K562 (cell line): ENCODE measurements at regions not wholly inside any gene's neighbourhood (a gene's known extent, or its start where the extent isn't known, plus 50 kb on each side); places are given as distances from the start of the nearest gene placed in this dataset.

Source experiments
- ATAC-seq: fragments of 200-7000 bp; cut with Tn5 transposase; 3 replicates; pipeline ENCODE4 v1.9.1; 2020; ENCODE audit warnings: moderate library complexity
- BruUV-seq: library from RNA; stranded (reverse); fragments of 400-500 nt; replicated peaks from 2 replicates; lab custom pipeline; 2021; lab: Mats Ljungman, UMichigan
- CTCF ChIA-PET: fragments of 300-600 bp; formaldehyde crosslinking; extraction: SDS; loops from one replicate; lab custom pipeline; 2021; ENCODE audit warnings: low intra/inter-chr PET ratio; lab: Yijun Ruan, JAX
- POLR2A ChIA-PET: fragments of 300-600, 350-650 bp; sonication (Branson Sonifier 250); formaldehyde crosslinking; extraction: SDS; loops from one replicate; lab custom pipeline; 2021; ENCODE audit warnings: antibody characterized with exemption, inconsistent platforms; lab: Yijun Ruan, JAX
- DNase-seq, 4 experiments: peaks; one replicate each; pipeline versions ENCODE4 v3.0.0 to v3.0.0-alpha.2; 2011 to 2018; ENCODE audit warnings: low spot score in 3 of 4, mixed read lengths in 3 of 4; ENCODE audit errors: extremely low read depth in 1 of 4
- FAIRE-seq: peaks from 2 replicates; lab custom pipeline; 2011; peaks lifted over from hg19 to GRCh38; lab: Jason Lieb, UNC
- H2AFZ ChIP-seq: 2 replicates; pipeline ENCODE4 v1.6.0; 2011; ENCODE audit warnings: low read depth, low read length, control low read depth, inconsistent platforms
- H3K27ac ChIP-seq: fragments of 200-600 bp; 3 replicates; pipeline ENCODE4 v1.8.0; 2011; ENCODE audit warnings: low read depth, mild to moderate bottlenecking, control low read depth, inconsistent platforms, low read length, moderate library complexity, mixed read lengths; ENCODE audit errors: extremely low read depth
- H3K27me3 ChIP-seq, 2 experiments: fragments of 300-600 bp in 1 of 2; 2 replicates in 1 of 2; 3 replicates in 1 of 2; pipeline versions ENCODE4 v1.6.0 to v1.8.0; 2011; ENCODE audit warnings: inconsistent platforms in 2 of 2, low read length in 2 of 2, mild to moderate bottlenecking in 1 of 2, mixed read lengths in 1 of 2, moderate library complexity in 1 of 2; ENCODE audit not compliant: control insufficient read depth in 2 of 2, insufficient read depth in 2 of 2
- H3K36me3 ChIP-seq: fragments of 300-600 bp; 3 replicates; pipeline ENCODE4 v1.8.0; 2011; ENCODE audit warnings: mild to moderate bottlenecking, low read length, inconsistent platforms; ENCODE audit not compliant: control insufficient read depth, insufficient read depth
- H3K4me1 ChIP-seq, 2 experiments: fragments of 200-600 bp in 1 of 2; replicated peaks in 1 of 2; 2 replicates in 1 of 2; 3 replicates in 1 of 2; pipeline versions ENCODE4 v1.5.1 to v1.8.0; 2011; ENCODE audit warnings: inconsistent platforms in 2 of 2, low read length in 2 of 2, mild to moderate bottlenecking in 1 of 2, mixed read lengths in 1 of 2, moderate library complexity in 1 of 2; ENCODE audit not compliant: control insufficient read depth in 2 of 2, insufficient read depth in 2 of 2
- H3K4me2 ChIP-seq: 2 replicates; pipeline ENCODE4 v1.6.1; 2011; ENCODE audit warnings: low read length, control low read depth, inconsistent platforms, mixed read lengths; ENCODE audit not compliant: insufficient read depth
- H3K4me3 ChIP-seq: fragments of 200-600 bp; sonication (generic), shearing (Covaris generic); 2 replicates; pipeline ENCODE4 v1.5.1; 2016; ENCODE audit warnings: control low read depth, inconsistent platforms
- H3K79me2 ChIP-seq: fragments of 200-600 bp; 3 replicates; pipeline ENCODE4 v1.8.0; 2011; ENCODE audit warnings: low read length, inconsistent platforms; ENCODE audit not compliant: control insufficient read depth, insufficient read depth
- H3K9ac ChIP-seq, 2 experiments: 2 replicates each; pipeline versions ENCODE4 v1.6.0 to v1.6.1; 2011; ENCODE audit warnings: low read depth in 2 of 2, low read length in 2 of 2, control low read depth in 1 of 2, inconsistent platforms in 1 of 2, mild to moderate bottlenecking in 1 of 2, mixed read lengths in 1 of 2; ENCODE audit not compliant: insufficient read depth in 1 of 2
- H3K9me1 ChIP-seq: one replicate; pipeline ENCODE4 v1.6.0; 2011; ENCODE audit warnings: inconsistent platforms, mild to moderate bottlenecking, low read length, moderate library complexity; ENCODE audit not compliant: control insufficient read depth, insufficient read depth
- H3K9me3 ChIP-seq: replicated peaks from 2 replicates; pipeline ENCODE4 v1.5.1; 2011; ENCODE audit warnings: low read depth, low read length, inconsistent platforms; ENCODE audit not compliant: control insufficient read depth, insufficient read depth
- H4K20me1 ChIP-seq: replicated peaks from 2 replicates; pipeline ENCODE4 v1.6.1; 2011; ENCODE audit warnings: low read length, inconsistent platforms, mixed read lengths; ENCODE audit not compliant: control insufficient read depth, insufficient read depth
- CCNT2 ChIP-seq: IDR thresholded peaks from 2 replicates; pipeline ENCODE4 v1.6.1; 2011; ENCODE audit warnings: borderline replicate concordance, low read depth, mild to moderate bottlenecking, moderate library complexity, mixed read lengths, low read length; ENCODE audit not compliant: insufficient read length; ENCODE audit errors: extremely low read depth
- CREB1 ChIP-seq, 2 experiments: sonication (generic) in 1 of 2; formaldehyde crosslinking in 1 of 2; IDR thresholded peaks; 2 replicates each; pipeline versions ENCODE4 v1.6.1 to v1.8.0; 2012 to 2022; ENCODE audit warnings: inconsistent platforms in 1 of 2, mild to moderate bottlenecking in 1 of 2, missing genetic modification reagents in 1 of 2, moderate library complexity in 1 of 2
- DMBX1 ChIP-seq: fragments of 250-450 bp; sonication (Bioruptor Pico); IDR thresholded peaks from 2 replicates; pipeline ENCODE4 v1.8.0; 2022; ENCODE audit warnings: inconsistent platforms, mild to moderate bottlenecking, moderate library complexity, borderline replicate concordance
- EGR1 ChIP-seq: fragments of 450-650 bp; conservative IDR thresholded peaks from 2 replicates; pipeline ENCODE4 v1.6.1; 2017; ENCODE audit warnings: mild to moderate bottlenecking
- FIP1L1 ChIP-seq: fragments of 200-400 bp; formaldehyde crosslinking; IDR thresholded peaks from 2 replicates; pipeline ENCODE4 v1.6.1; 2018; ENCODE audit warnings: mild to moderate bottlenecking, low read depth, low read length; ENCODE audit not compliant: poor library complexity, severe bottlenecking
- FOXK2 ChIP-seq, 2 experiments: fragments of 450-650 bp; IDR thresholded peaks in 1 of 2; conservative IDR thresholded peaks in 1 of 2; 2 replicates each; pipeline ENCODE4 v1.6.1; 2016; ENCODE audit warnings: low read depth in 2 of 2, mild to moderate bottlenecking in 1 of 2
- GTF2F1 ChIP-seq: IDR thresholded peaks from 2 replicates; pipeline ENCODE4 v1.6.1; 2011; ENCODE audit warnings: low read depth, low read length, improper control_type of control experiment
- KAT2B ChIP-seq: IDR thresholded peaks from one replicate; pipeline ENCODE4 v1.6.1; 2012; ENCODE audit warnings: low read depth, mild to moderate bottlenecking, control low read depth, inconsistent platforms, low read length, moderate library complexity
- LARP7 ChIP-seq: fragments of 450-650 bp; IDR thresholded peaks from 2 replicates; pipeline ENCODE4 v1.6.1; 2016
- PHF21A ChIP-seq: fragments of 450-650 bp; IDR thresholded peaks from 2 replicates; pipeline ENCODE4 v1.6.1; 2017; ENCODE audit warnings: low read depth, borderline replicate concordance
- PRPF4 ChIP-seq: fragments of 200-400 bp; formaldehyde crosslinking; IDR thresholded peaks from one replicate; pipeline ENCODE4 v1.6.1; 2017; ENCODE audit warnings: low read length, low read depth, mild to moderate bottlenecking; ENCODE audit not compliant: insufficient read depth, poor library complexity, severe bottlenecking
- SMARCB1 ChIP-seq: IDR thresholded peaks from 2 replicates; pipeline ENCODE4 v1.6.1; 2011; ENCODE audit warnings: improper control_type of control experiment, low read depth; ENCODE audit not compliant: insufficient read length
- STAT5B ChIP-seq: fragments of 250-450 bp; sonication (Bioruptor Pico); IDR thresholded peaks from 2 replicates; pipeline ENCODE4 v1.8.0; 2021; ENCODE audit warnings: mild to moderate bottlenecking, inconsistent platforms
- ZBTB8A ChIP-seq: fragments of 450-650 bp; IDR thresholded peaks from 2 replicates; pipeline ENCODE4 v1.6.1; 2018; ENCODE audit warnings: mild to moderate bottlenecking, moderate library complexity; ENCODE audit not compliant: partially characterized antibody
- ZC3H11A ChIP-seq: IDR thresholded peaks from 2 replicates; pipeline ENCODE4 v1.6.1; 2012; ENCODE audit warnings: low read depth, low read length, improper control_type of control experiment
- ZNF57 ChIP-seq: fragments of 450-650 bp; formaldehyde crosslinking; IDR thresholded peaks from 2 replicates; pipeline ENCODE4 v1.4.0; 2020; ENCODE audit warnings: mild to moderate bottlenecking, moderate library complexity
- ZNF592 ChIP-seq: fragments of 450-650 bp; IDR thresholded peaks from 2 replicates; pipeline ENCODE4 v1.6.1; 2017; ENCODE audit warnings: antibody characterized with exemption, mild to moderate bottlenecking
- ZNF707 ChIP-seq: fragments of 250-450 bp; sonication (Bioruptor Pico); conservative IDR thresholded peaks from 2 replicates; pipeline ENCODE4 v1.8.0; 2022; ENCODE audit warnings: inconsistent platforms, mild to moderate bottlenecking, moderate library complexity
- WGBS: fragments of 100-300 bp; shearing (Covaris generic); methylation state at CpG from one replicate; pipeline ENCODE4 v1.1.6; 2016; ENCODE audit warnings: low coverage, mixed read lengths; ENCODE audit not compliant: insufficient coverage; ENCODE audit errors: missing lambda C conversion rate; 5-methylcytosine and 5-hydroxymethylcytosine counted together
- in situ Hi-C: fragments of 300-500 bp; cut with MboI; formaldehyde crosslinking; loops from 4 replicates; pipeline ENCODE4 v1.15.0; 2018; ENCODE audit warnings: inconsistent platforms, mixed read lengths
- intact Hi-C: fragments of 100-400 bp; cut with micrococcal nuclease; formaldehyde crosslinking; loops from 2 replicates; pipeline ENCODE4 v1.14.2; 2022
- TF ChIP-seq, protein P1 (sequence below), 2 experiments: fragments of 450-650 bp; IDR thresholded peaks; 2 replicates each; pipeline ENCODE4 v1.6.1; 2016

DNA sequence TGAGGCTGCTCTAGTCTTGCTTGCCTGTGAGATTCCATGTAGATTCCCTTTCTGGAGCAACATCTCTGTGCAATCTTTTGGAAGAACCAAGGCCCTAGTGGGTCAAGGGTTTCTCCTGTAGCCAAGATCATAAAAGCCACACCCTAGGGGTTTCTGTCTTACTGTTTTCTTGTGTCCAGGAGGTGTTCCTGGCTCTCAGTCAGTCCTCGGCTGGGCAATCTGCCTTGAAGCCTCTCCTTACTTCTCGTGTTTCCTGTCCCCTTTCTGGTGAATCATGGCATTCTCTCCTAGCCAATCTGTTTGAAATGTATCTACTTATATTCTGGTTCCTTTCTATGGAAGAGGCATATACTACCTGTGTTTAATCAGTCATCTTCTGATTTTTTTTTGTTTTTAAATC is 484.8 kb upstream of the UBE2E3 start (continued):
- TF ChIP-seq ZNF707 (no peak), FOXK2 (conservative IDR thresholded peaks at IDR 0.05 in 1 of 2, IDR thresholded peaks at IDR 0.05 in 1 of 2; ENCODE audit: low read depth in 2 of 2) (no peak), CCNT2 (no peak), GTF2F1 (no peak), STAT5B (CRISPR knock-in tag) (no peak)

GRCh38 chr2:180494286-180494685 is 486.1 kb upstream of the UBE2E3 start:
- CTCF ChIA-PET = no interaction called here
- WGBS = 0% methylated on average over 2 of the region's 2 CpGs
- Histone ChIP-seq H3K9me3 (no peaks in the 10 kb centered on the region), H3K9ac (no peak overlapping the region), H3K27ac (no peak overlapping the region), H3K4me2 (no peak overlapping the region), H3K9me1 (no peaks in the 10 kb centered on the region), H2AFZ (no peak overlapping the region), H3K4me3 (no peak overlapping the region), H3K36me3 (no peaks in the 10 kb centered on the region), H4K20me1 (no peaks in the 10 kb centered on the region), H3K4me1 (no peaks in the 10 kb centered on the region), H3K27me3 (no peaks in the 10 kb centered on the region), H3K79me2 (no peaks in the 10 kb centered on the region)
- BruUV-seq = no TSS peak
- intact Hi-C loops (no loop called here), in situ Hi-C loops (no loop called here)
- POLR2A ChIA-PET = no interaction called here
- ATAC-seq (no peak), FAIRE-seq (no peak), DNase-seq (no peak)
- no peak for TF ChIP-seq ZBTB8A
- no peak for TF ChIP-seq ZNF57
- no peak for TF ChIP-seq SMARCB1
- no peak for TF ChIP-seq PRPF4
- TF ChIP-seq, protein P1, sequence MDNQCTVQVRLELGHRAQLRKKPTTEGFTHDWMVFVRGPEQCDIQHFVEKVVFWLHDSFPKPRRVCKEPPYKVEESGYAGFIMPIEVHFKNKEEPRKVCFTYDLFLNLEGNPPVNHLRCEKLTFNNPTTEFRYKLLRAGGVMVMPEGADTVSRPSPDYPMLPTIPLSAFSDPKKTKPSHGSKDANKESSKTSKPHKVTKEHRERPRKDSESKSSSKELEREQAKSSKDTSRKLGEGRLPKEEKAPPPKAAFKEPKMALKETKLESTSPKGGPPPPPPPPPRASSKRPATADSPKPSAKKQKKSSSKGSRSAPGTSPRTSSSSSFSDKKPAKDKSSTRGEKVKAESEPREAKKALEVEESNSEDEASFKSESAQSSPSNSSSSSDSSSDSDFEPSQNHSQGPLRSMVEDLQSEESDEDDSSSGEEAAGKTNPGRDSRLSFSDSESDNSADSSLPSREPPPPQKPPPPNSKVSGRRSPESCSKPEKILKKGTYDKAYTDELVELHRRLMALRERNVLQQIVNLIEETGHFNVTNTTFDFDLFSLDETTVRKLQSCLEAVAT (IDR thresholded peaks at IDR 0.05) = no peak
- TF ChIP-seq LARP7 = no peak
- no peak for TF ChIP-seq FIP1L1
- no peak for TF ChIP-seq KAT2B
- no peak for TF ChIP-seq ZNF592
- TF ChIP-seq ZC3H11A = no peak
- no peak for TF ChIP-seq PHF21A
- no peak for TF ChIP-seq DMBX1 (CRISPR knock-in tag)
- no peak for TF ChIP-seq EGR1
- TF ChIP-seq CREB1 (IDR thresholded peaks at IDR 0.05) = no peak
- no peak for TF ChIP-seq CREB1 (CRISPR knock-in tag; IDR thresholded peaks at IDR 0.05)
